ENCODE measurements at regions not wholly inside any gene's neighbourhood (a gene's known extent, or its start where the extent isn't known, plus 50 kb on each side); places are given as distances from the start of the nearest gene placed in this dataset.
A peak's percentile ranks its signal among the peaks of the same experiment; 100 is the strongest.

- no peak for DNase-seq (ENCODE audit: low read depth in 4 of 4, low spot score in 3 of 4)
These were observed 87.0 kb upstream of the TRPC3 start for GRCh38 chr4:122038896-122039295.

DNA sequence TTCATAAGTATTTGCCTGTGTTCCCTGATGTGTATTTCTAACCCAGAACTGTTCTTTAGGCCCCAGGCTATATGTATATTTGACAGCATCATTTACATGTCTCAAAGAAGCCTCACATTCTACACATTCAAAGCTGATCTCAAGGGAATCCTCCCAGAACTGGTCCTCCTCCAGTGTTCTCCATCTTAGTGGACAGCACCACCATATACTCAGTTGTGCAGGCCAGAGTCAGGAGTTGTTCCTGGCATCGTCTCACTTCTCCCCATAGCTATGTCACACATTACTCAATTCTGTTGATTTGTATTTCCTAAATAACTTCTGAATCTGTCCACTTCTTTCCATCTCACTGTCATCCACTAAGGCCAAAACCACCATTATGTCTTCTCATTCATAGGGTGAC lies 82.8 kb upstream of the TRPC3 start:
- DNase-seq (ENCODE audit: low read depth in 4 of 4, low spot score in 3 of 4), result no peak

- DNase-seq (ENCODE audit: low read depth in 4 of 4, low spot score in 3 of 4), result no peak
These were observed 75.3 kb upstream of the TRPC3 start for GRCh38 chr4:122027203-122027602.

GRCh38 chr4:122017296-122017695 lies 65.4 kb upstream of the TRPC3 start:
- peak in 1 of 4 donors; percentile 40 for DNase-seq (ENCODE audit: low read depth in 4 of 4, low spot score in 3 of 4)

- no peak for DNase-seq (ENCODE audit: low read depth in 4 of 4, low spot score in 3 of 4)
These were observed 63.3 kb upstream of the TRPC3 start for GRCh38 chr4:122015203-122015602.

- DNase-seq (ENCODE audit: low read depth in 4 of 4, low spot score in 3 of 4), result no peak
These were observed 60.9 kb upstream of the TRPC3 start for GRCh38 chr4:122012735-122013134.

GRCh38 chr4:122010610-122011009 lies 58.8 kb upstream of the TRPC3 start:
- DNase-seq (ENCODE audit: low read depth in 4 of 4, low spot score in 3 of 4), result no peak

DNA sequence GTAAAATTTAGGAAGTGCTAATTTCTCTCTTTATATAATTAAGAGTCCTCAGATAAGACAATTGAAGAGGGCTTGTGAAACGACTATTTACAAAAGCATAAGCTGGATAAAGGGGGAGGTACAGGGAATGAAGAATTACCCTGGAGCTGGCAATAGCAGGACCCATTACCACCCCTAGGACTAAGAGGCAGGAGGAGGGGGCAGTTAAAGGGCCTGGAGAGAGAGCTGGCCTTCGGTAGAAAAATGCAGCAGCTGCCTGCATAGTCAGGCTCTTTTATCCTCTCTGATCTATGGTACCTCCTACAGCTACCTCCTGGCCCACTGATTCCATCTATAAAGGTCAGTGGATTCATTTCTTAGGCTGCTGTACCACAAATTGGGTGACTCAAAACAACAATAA lies 57.7 kb upstream of the TRPC3 start:
- DNase-seq (ENCODE audit: low read depth in 4 of 4, low spot score in 3 of 4), result no peak

- DNase-seq (ENCODE audit: low read depth in 4 of 4, low spot score in 3 of 4), result no peak
These were observed 55.2 kb upstream of the TRPC3 start for GRCh38 chr4:122007016-122007415.

DNA sequence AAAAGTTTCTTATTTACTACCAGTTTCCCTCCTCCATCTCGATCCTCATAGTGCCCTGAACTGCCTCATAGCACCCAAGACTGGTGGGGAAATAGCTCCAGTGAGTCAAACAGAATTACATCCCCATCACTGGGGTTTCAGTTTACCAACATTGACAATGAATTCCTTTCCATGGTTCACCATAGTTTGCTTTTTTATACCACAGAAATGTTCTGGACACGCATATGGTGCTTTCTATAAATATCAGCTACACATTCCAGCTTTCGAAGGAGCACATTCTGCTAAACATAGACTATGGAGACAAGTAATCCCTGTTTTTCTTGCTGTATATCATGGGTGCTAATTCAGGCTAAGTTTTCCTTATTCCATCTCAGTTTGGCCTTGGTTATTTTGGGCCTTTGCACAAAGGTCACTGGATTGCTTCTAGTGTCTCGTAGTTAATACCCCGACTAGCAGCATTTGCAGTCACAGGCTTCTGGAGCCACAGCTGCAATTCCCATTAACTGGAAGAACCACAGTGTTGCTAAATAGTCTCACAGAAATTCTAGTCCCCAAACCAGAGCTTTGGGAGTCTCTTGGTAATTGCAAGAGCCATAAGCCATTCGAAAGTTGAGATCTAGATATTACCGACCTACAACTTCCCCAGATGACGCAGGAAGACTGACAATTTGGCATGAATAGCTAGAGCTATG lies 53.4 kb upstream of the TRPC3 start:
- no peak for DNase-seq (ENCODE audit: low read depth in 4 of 4, low spot score in 3 of 4)

DNA sequence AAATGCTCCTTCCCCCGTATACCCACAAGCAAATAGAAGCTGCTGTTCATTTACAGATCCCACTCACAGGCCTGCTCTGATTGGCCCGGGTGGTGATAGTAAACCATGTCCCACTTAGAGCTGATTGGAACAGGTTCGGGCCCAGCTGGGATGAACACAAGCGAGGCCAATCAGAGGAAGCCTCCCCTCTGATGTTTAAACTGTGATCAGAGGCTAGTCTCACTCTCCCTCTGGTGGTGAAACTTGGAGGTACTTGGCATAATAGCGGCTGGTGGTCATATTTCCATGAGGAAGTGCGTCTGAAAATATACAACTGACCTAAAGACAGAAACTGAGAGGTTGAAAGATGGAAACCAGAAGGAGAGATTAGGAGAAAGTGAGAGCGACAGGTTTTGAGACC lies 51.5 kb upstream of the TRPC3 start:
- no peak for DNase-seq (ENCODE audit: low read depth in 4 of 4, low spot score in 3 of 4)
